ENCODE measurements at regions not wholly inside any gene's neighbourhood (a gene's known extent, or its start where the extent isn't known, plus 50 kb on each side); places are given as distances from the start of the nearest gene placed in this dataset.

GRCh38 chr22:49026494-49027367 is 800.9 kb downstream of the BRD1 start:
- H3K36me3 ChIP-seq (ENCODE audit: low read length) = no peaks in the 10 kb centered on the region
- no peaks in the 10 kb centered on the region for H3K79me2 ChIP-seq (ENCODE audit: insufficient read depth, low read length)
- H2AFZ ChIP-seq (ENCODE audit: low read depth, low read length, severe bottlenecking) = no peak overlapping the region
- H4K20me1 ChIP-seq (ENCODE audit: low read depth, low read length) = no peaks in the 10 kb centered on the region
- no peak overlapping the region for H3K27ac ChIP-seq (ENCODE audit: low read depth, low read length)
- no peaks in the 10 kb centered on the region for H3F3A ChIP-seq (ENCODE audit: insufficient read depth)
- TF ChIP-seq EZH2phosphoT487 (conservative IDR thresholded peaks at IDR 0.05; ENCODE audit: low read length) (no peak), CTCF (IDR thresholded peaks at IDR 0.05; ENCODE audit: insufficient read depth, low read length, poor library complexity, severe bottlenecking) (no peak)
- H3K4me2 ChIP-seq (ENCODE audit: low read depth, low read length, poor library complexity, severe bottlenecking) = no peak overlapping the region
- H3K9me3 ChIP-seq (ENCODE audit: insufficient read depth, low read length) = no peaks in the 10 kb centered on the region
- H3K9ac ChIP-seq (ENCODE audit: low read length) = no peak overlapping the region
- no peak overlapping the region for H3K4me3 ChIP-seq (ENCODE audit: insufficient read depth, low read length, poor library complexity, severe bottlenecking)
- no peaks in the 10 kb centered on the region for H3K27me3 ChIP-seq (ENCODE audit: low read length)
- no peaks in the 10 kb centered on the region for H3K9me2 ChIP-seq (replicated peaks; ENCODE audit: insufficient read depth, low read length)

GRCh38 chr22:49025791-49026493 is 801.7 kb downstream of the BRD1 start:
- no peak overlapping the region for H3K27ac ChIP-seq (ENCODE audit: low read depth, low read length)

GRCh38 chr22:49024775-49025440 is 802.8 kb downstream of the BRD1 start:
- Histone ChIP-seq H3K9me3 (ENCODE audit: insufficient read depth, low read length) (no peaks in the 10 kb centered on the region), H3K4me3 (ENCODE audit: insufficient read depth, low read length, poor library complexity, severe bottlenecking) (no peak overlapping the region), H2AFZ (ENCODE audit: low read depth, low read length, severe bottlenecking) (no peak overlapping the region), H3K9me2 (replicated peaks; ENCODE audit: insufficient read depth, low read length) (no peaks in the 10 kb centered on the region), H3K27ac (ENCODE audit: low read depth, low read length) (no peak overlapping the region), H3K9ac (ENCODE audit: low read length) (no peak overlapping the region), H4K20me1 (ENCODE audit: low read depth, low read length) (no peaks in the 10 kb centered on the region), H3K79me2 (ENCODE audit: insufficient read depth, low read length) (no peaks in the 10 kb centered on the region), H3F3A (ENCODE audit: insufficient read depth) (no peaks in the 10 kb centered on the region), H3K36me3 (ENCODE audit: low read length) (no peaks in the 10 kb centered on the region), H3K27me3 (ENCODE audit: low read length) (no peaks in the 10 kb centered on the region), H3K4me2 (ENCODE audit: low read depth, low read length, poor library complexity, severe bottlenecking) (no peak overlapping the region)
- TF ChIP-seq EZH2phosphoT487 (conservative IDR thresholded peaks at IDR 0.05; ENCODE audit: low read length) = no peak
- TF ChIP-seq CTCF (IDR thresholded peaks at IDR 0.05; ENCODE audit: insufficient read depth, low read length, poor library complexity, severe bottlenecking) = no peak

More at GRCh38 chr22:49025791-49026493, 801.7 kb downstream of the BRD1 start:
- no peak overlapping the region for H3K4me3 ChIP-seq (ENCODE audit: insufficient read depth, low read length, poor library complexity, severe bottlenecking)
- no peaks in the 10 kb centered on the region for H4K20me1 ChIP-seq (ENCODE audit: low read depth, low read length)
- H3K79me2 ChIP-seq (ENCODE audit: insufficient read depth, low read length) = no peaks in the 10 kb centered on the region
- no peaks in the 10 kb centered on the region for H3K9me3 ChIP-seq (ENCODE audit: insufficient read depth, low read length)
- H3K9me2 ChIP-seq (replicated peaks; ENCODE audit: insufficient read depth, low read length) = no peaks in the 10 kb centered on the region
- H3K9ac ChIP-seq (ENCODE audit: low read length) = no peak overlapping the region
- no peak for TF ChIP-seq CTCF (IDR thresholded peaks at IDR 0.05; ENCODE audit: insufficient read depth, low read length, poor library complexity, severe bottlenecking)
- no peak for TF ChIP-seq EZH2phosphoT487 (conservative IDR thresholded peaks at IDR 0.05; ENCODE audit: low read length)
- no peaks in the 10 kb centered on the region for H3K36me3 ChIP-seq (ENCODE audit: low read length)
- H2AFZ ChIP-seq (ENCODE audit: low read depth, low read length, severe bottlenecking) = no peak overlapping the region
- H3F3A ChIP-seq (ENCODE audit: insufficient read depth) = no peaks in the 10 kb centered on the region
- H3K4me2 ChIP-seq (ENCODE audit: low read depth, low read length, poor library complexity, severe bottlenecking) = no peak overlapping the region
- no peaks in the 10 kb centered on the region for H3K27me3 ChIP-seq (ENCODE audit: low read length)
